Mesendoderm (in vitro differentiated cells): ENCODE measurements at regions not wholly inside any gene's neighbourhood (a gene's known extent, or its start where the extent isn't known, plus 50 kb on each side); places are given as distances from the start of the nearest gene placed in this dataset.
"Not testable (repeated sequence)": the region's sequence is repeated elsewhere in the genome, so short reads cannot be mapped to it uniquely, and the experiment has no call there.

Experiments used
- DNase-seq: peaks from one replicate; pipeline ENCODE4 v3.0.0; 2013
- H2AK5ac ChIP-seq: 2 replicates; pipeline ENCODE4 v1.6.1; 2013; ENCODE audit warnings: low read length, inconsistent platforms
- H2BK120ac ChIP-seq: 2 replicates; pipeline ENCODE4 v1.6.1; 2013; ENCODE audit warnings: low read depth, mild to moderate bottlenecking, low read length, moderate library complexity, mixed read lengths
- H2BK15ac ChIP-seq: replicated peaks from 2 replicates; pipeline ENCODE4 v1.6.1; 2013; ENCODE audit warnings: low read depth, mild to moderate bottlenecking, moderate library complexity
- H2BK5ac ChIP-seq: 2 replicates; pipeline ENCODE4 v1.6.1; 2013; ENCODE audit warnings: low read length, inconsistent platforms
- H3K18ac ChIP-seq: 2 replicates; pipeline ENCODE4 v1.6.1; 2013; ENCODE audit warnings: mild to moderate bottlenecking, low read length, mixed read lengths
- H3K23ac ChIP-seq: one replicate; pipeline ENCODE4 v1.6.1; 2013; ENCODE audit warnings: low read length
- H3K27ac ChIP-seq: 2 replicates; pipeline ENCODE4 v1.5.1; 2013; ENCODE audit warnings: low read depth, mild to moderate bottlenecking, inconsistent platforms, low read length, moderate library complexity
- H3K27me3 ChIP-seq: 2 replicates; pipeline ENCODE4 v1.6.1; 2013; ENCODE audit warnings: low read length, control low read depth, mild to moderate bottlenecking, inconsistent platforms; ENCODE audit not compliant: insufficient read depth, poor library complexity
- H3K36me3 ChIP-seq: 2 replicates; pipeline ENCODE4 v1.6.1; 2013; ENCODE audit warnings: low read length, inconsistent platforms; ENCODE audit not compliant: control insufficient read depth, insufficient read depth
- H3K4ac ChIP-seq: one replicate; pipeline ENCODE4 v1.6.1; 2013; ENCODE audit warnings: low read depth, mild to moderate bottlenecking, low read length, moderate library complexity
- H3K4me1 ChIP-seq: 2 replicates; pipeline ENCODE4 v1.6.1; 2013; ENCODE audit warnings: low read depth, low read length, inconsistent platforms; ENCODE audit not compliant: control insufficient read depth
- H3K4me2 ChIP-seq: 2 replicates; pipeline ENCODE4 v1.6.1; 2013; ENCODE audit warnings: low read length
- H3K4me3 ChIP-seq: 2 replicates; pipeline ENCODE4 v1.5.1; 2013; ENCODE audit warnings: mild to moderate bottlenecking, low read length
- H3K56ac ChIP-seq: one replicate; pipeline ENCODE4 v1.6.1; 2013; ENCODE audit warnings: low read length
- H3K79me1 ChIP-seq: 2 replicates; pipeline ENCODE4 v1.6.1; 2013; ENCODE audit warnings: low read length, inconsistent platforms
- H3K79me2 ChIP-seq: 2 replicates; pipeline ENCODE4 v1.6.1; 2013; ENCODE audit warnings: mild to moderate bottlenecking, low read length; ENCODE audit not compliant: control insufficient read depth, insufficient read depth
- H3K9ac ChIP-seq: 2 replicates; pipeline ENCODE4 v1.6.1; 2013; ENCODE audit warnings: low read length, inconsistent platforms
- H4K5ac ChIP-seq: one replicate; pipeline ENCODE4 v1.6.1; 2013; ENCODE audit warnings: low read length
- H4K8ac ChIP-seq: one replicate; pipeline ENCODE4 v1.6.1; 2013; ENCODE audit warnings: low read depth, mild to moderate bottlenecking, control low read depth, low read length, moderate library complexity
- WGBS: extraction: QIAGEN DNeasy Blood & Tissue Kit; methylation state at CpG from one replicate; pipeline ENCODE4 v1.1.7; 2013; ENCODE audit warnings: low lambda C conversion rate, missing lambda C conversion rate; ENCODE audit not compliant: insufficient coverage; ENCODE audit errors: extremely low coverage; 5-methylcytosine and 5-hydroxymethylcytosine counted together

DNA sequence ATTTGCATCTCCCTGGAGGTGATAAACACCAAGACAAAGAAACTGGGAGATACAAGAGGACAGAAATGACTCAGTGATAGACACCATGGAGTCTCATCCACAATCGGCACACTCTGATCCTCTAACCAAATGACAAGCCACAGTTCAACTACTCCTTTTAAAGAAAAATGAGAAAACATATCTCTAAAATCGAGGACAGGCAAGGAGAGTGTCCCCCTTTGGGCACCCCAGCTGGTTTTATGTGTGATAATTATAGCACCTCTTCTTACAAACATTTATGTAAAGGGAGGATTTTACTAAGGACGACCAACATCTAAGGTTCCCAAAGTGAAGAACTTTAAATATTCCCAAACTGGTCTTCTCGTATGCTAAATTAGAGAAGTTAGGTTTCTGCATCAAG is 161.5 kb upstream of the TPTE start:
- DNase-seq, H3K4me1 ChIP-seq, H3K23ac ChIP-seq, H4K5ac ChIP-seq, H3K18ac ChIP-seq, H3K27me3 ChIP-seq, H3K4ac ChIP-seq, H3K36me3 ChIP-seq, H2AK5ac ChIP-seq, H3K56ac ChIP-seq, H2BK15ac ChIP-seq, H2BK5ac ChIP-seq, H3K27ac ChIP-seq, H3K9ac ChIP-seq, H2BK120ac ChIP-seq, H3K79me1 ChIP-seq, H4K8ac ChIP-seq, H3K4me2 ChIP-seq, H3K79me2 ChIP-seq: not testable (repeated sequence)
- peak overlapping the region; percentile 7 for H3K4me3 ChIP-seq
- WGBS = no CpG with 5 or more reads among the region's 4 CpGs

DNA sequence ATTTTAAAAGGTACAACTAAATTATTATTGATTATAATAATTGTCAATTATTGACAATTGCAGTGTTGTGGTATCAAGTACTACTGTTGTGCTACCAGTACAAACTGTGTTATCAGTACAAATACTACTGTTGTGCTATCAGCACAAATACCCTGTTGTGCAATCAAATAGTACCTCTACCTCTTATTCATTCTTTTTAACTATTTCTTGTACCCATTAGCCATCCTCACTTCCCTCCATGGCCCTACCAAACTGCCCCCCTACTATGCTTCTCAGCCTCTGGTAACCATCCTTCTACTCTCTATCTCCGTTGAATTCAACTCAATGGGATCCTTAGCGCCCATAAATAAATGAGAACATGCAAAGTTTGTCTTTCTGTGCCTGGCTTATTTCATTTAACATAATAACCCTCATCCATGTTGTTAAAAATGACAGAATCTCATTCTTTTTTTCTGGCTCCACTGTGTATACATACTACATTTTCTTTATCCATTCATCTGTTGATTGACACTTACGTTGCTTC is 160.1 kb upstream of the TPTE start:
- not testable (repeated sequence) for H3K56ac ChIP-seq, H2AK5ac ChIP-seq, H3K4me2 ChIP-seq, H4K5ac ChIP-seq, H3K79me2 ChIP-seq, H3K27me3 ChIP-seq, H2BK15ac ChIP-seq, H3K36me3 ChIP-seq, H3K4ac ChIP-seq, H2BK120ac ChIP-seq, H2BK5ac ChIP-seq, H3K23ac ChIP-seq, H3K9ac ChIP-seq, H3K4me1 ChIP-seq, H3K18ac ChIP-seq, H3K4me3 ChIP-seq, H4K8ac ChIP-seq, H3K79me1 ChIP-seq, H3K27ac ChIP-seq, DNase-seq
- WGBS = no CpG with 5 or more reads among the region's 3 CpGs

DNA sequence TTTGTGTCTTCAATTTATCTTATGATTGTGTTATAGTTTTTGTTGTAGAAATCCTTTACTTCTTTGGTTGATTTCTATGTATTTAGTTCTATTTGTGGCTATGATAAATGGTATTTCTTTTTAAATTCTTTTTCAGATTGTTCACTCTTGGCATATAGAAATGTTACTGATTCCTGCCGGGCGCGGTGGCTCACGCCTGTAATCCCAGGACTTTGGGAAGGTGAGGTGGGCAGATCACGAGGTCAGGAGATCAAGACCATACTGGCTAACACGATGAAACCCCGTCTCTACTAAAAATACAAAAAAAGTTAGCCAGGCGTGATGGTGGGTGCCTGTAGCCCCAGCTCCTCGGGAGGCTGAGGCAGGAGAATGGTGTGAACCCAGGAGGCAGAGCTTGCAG is 158.6 kb upstream of the TPTE start:
- H2BK15ac ChIP-seq, H2BK5ac ChIP-seq, DNase-seq, H3K4me2 ChIP-seq, H3K36me3 ChIP-seq, H3K79me2 ChIP-seq, H3K4me3 ChIP-seq, H3K4me1 ChIP-seq, H4K5ac ChIP-seq, H3K9ac ChIP-seq, H3K79me1 ChIP-seq, H3K27ac ChIP-seq, H4K8ac ChIP-seq, H3K4ac ChIP-seq, H2AK5ac ChIP-seq, H2BK120ac ChIP-seq, H3K23ac ChIP-seq, H3K56ac ChIP-seq, H3K18ac ChIP-seq, H3K27me3 ChIP-seq: not testable (repeated sequence)
- no CpG with 5 or more reads among the region's 9 CpGs for WGBS

- not testable (repeated sequence) for H3K79me1 ChIP-seq, H3K23ac ChIP-seq, H2BK5ac ChIP-seq, H3K4ac ChIP-seq, H2BK15ac ChIP-seq, H3K18ac ChIP-seq, H3K9ac ChIP-seq, H3K36me3 ChIP-seq, H3K27ac ChIP-seq, H3K4me1 ChIP-seq, H3K56ac ChIP-seq, H4K5ac ChIP-seq, H2BK120ac ChIP-seq, DNase-seq, H3K27me3 ChIP-seq, H3K4me3 ChIP-seq, H2AK5ac ChIP-seq, H3K4me2 ChIP-seq, H3K79me2 ChIP-seq, H4K8ac ChIP-seq
These were observed 158.1 kb upstream of the TPTE start for GRCh38 chr21:10363321-10363720.

GRCh38 chr21:10366210-10366609 is 155.2 kb upstream of the TPTE start:
- H3K27me3 ChIP-seq, H3K9ac ChIP-seq, H3K4me1 ChIP-seq, H3K4me2 ChIP-seq, H3K4me3 ChIP-seq, H3K4ac ChIP-seq, H3K23ac ChIP-seq, H2BK120ac ChIP-seq, H3K79me2 ChIP-seq, H3K27ac ChIP-seq, H2BK5ac ChIP-seq, H3K18ac ChIP-seq, H2AK5ac ChIP-seq, H4K8ac ChIP-seq, H4K5ac ChIP-seq, H2BK15ac ChIP-seq, H3K56ac ChIP-seq, DNase-seq, H3K79me1 ChIP-seq, H3K36me3 ChIP-seq: not testable (repeated sequence)
- no CpG with 5 or more reads among the region's 11 CpGs for WGBS

DNA sequence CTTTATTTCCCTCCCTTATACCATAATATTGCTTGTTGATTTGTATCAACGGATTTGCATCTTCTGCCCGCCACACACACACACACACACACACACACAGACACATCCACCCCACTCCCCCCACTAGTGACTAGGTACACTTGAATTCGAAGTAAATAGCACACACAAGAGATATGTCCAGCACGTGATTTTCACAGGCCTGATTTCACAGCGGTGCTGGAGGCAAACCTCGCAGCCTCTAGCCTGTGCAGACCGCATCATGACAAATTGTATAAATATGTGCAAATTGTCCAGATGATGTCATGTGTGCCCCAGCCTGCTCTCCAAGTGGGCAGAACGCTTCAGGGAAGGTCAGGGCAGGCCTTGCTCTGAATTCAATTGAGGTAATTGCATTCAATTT is 153.8 kb upstream of the TPTE start:
- H3K4me1 ChIP-seq, H4K8ac ChIP-seq, H3K4me2 ChIP-seq, H3K56ac ChIP-seq, H2BK15ac ChIP-seq, H3K4ac ChIP-seq, H3K4me3 ChIP-seq, H3K36me3 ChIP-seq, H3K18ac ChIP-seq, H3K27me3 ChIP-seq, H2BK5ac ChIP-seq, H3K23ac ChIP-seq, DNase-seq, H3K79me1 ChIP-seq, H4K5ac ChIP-seq, H2BK120ac ChIP-seq, H3K79me2 ChIP-seq, H3K27ac ChIP-seq, H3K9ac ChIP-seq, H2AK5ac ChIP-seq: not testable (repeated sequence)
- WGBS = no CpG with 5 or more reads among the region's 8 CpGs
